ENCODE measurements at regions not wholly inside any gene's neighbourhood (a gene's known extent, or its start where the extent isn't known, plus 50 kb on each side); places are given as distances from the start of the nearest gene placed in this dataset.

DNA sequence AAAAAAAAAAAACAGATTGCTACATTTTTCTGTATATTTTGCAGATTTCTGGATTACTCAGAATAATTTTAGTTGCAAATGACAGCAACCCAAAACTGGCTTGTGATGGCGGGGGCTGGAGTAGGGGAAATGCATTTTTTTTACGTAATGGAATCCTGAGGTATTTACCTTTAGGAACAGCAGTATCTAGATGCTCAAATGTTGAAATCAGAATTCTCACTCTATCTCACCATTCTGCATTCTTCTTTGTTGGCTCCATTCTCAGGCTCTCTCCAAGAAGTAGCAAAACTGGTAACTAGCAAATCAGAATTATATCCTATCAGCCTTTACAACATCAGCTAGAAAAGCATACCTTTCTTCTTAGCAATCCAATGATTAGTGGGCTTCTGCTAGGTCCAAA is 554.3 kb downstream of the PRELID2 start:
- DNase-seq = no peak
- no peaks in the 10 kb centered on the region for H3K27me3 Mint-ChIP-seq
- H3K36me3 Mint-ChIP-seq = no peaks in the 10 kb centered on the region
- Histone ChIP-seq H3K4me3 (ENCODE audit: low read depth, low read length) (no peak overlapping the region), H3K9me3 (ENCODE audit: control insufficient read depth in 2 of 2, low read length in 2 of 2) (no peaks in the 10 kb centered on the region), H3K4me1 (ENCODE audit: control insufficient read depth, insufficient read depth, low read length, poor library complexity, severe bottlenecking) (no peaks in the 10 kb centered on the region), H3K36me3 (ENCODE audit: control insufficient read depth, insufficient read depth, low read length) (no peaks in the 10 kb centered on the region), H3K27ac (ENCODE audit: insufficient read depth, low read length, poor library complexity, severe bottlenecking) (no peak overlapping the region), H3K27me3 (ENCODE audit: control insufficient read depth, insufficient read depth, low read length) (no peaks in the 10 kb centered on the region)
- H3K9me3 Mint-ChIP-seq = peaks cover 0 to 7% (median 0%) of the 10 kb centered on the region in 7 donors
- no peak overlapping the region for H3K27ac Mint-ChIP-seq
- ATAC-seq (ENCODE audit: low read depth in 2 of 2) = no peak
- no peaks in the 10 kb centered on the region for H3K4me1 Mint-ChIP-seq
- no peak overlapping the region for H3K4me3 Mint-ChIP-seq

DNA sequence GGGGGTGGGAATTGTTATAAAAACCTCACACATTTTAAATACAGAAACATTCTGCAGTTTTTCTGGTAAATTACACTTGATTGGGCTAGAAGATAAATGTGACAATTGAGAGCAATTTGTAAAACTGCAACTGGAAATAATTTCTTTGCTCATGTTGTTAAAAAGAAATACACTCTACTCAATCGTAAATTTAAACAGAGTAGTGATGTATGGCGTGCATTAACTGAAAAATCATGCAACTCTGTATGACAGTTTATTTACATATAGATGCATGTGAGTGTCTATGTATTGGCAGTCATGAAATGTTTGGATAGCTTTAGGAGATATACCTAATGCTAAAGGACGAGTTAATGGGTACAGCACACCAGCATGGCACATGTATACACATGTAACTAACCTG is 554.9 kb downstream of the PRELID2 start:
- Histone ChIP-seq H3K4me3 (ENCODE audit: low read depth, low read length) (no peak overlapping the region), H3K4me1 (ENCODE audit: control insufficient read depth, insufficient read depth, low read length, poor library complexity, severe bottlenecking) (no peaks in the 10 kb centered on the region), H3K27ac (ENCODE audit: insufficient read depth, low read length, poor library complexity, severe bottlenecking) (no peak overlapping the region), H3K9me3 (ENCODE audit: control insufficient read depth in 2 of 2, low read length in 2 of 2) (no peaks in the 10 kb centered on the region), H3K27me3 (ENCODE audit: control insufficient read depth, insufficient read depth, low read length) (no peaks in the 10 kb centered on the region), H3K36me3 (ENCODE audit: control insufficient read depth, insufficient read depth, low read length) (no peaks in the 10 kb centered on the region)
- no peak for DNase-seq
- H3K4me1 Mint-ChIP-seq = no peaks in the 10 kb centered on the region
- no peak for ATAC-seq (ENCODE audit: low read depth in 2 of 2)
- H3K27ac Mint-ChIP-seq = no peak overlapping the region
- H3K9me3 Mint-ChIP-seq = peaks cover 0 to 7% (median 0%) of the 10 kb centered on the region in 7 donors
- H3K27me3 Mint-ChIP-seq = no peaks in the 10 kb centered on the region
- H3K4me3 Mint-ChIP-seq = no peak overlapping the region
- H3K36me3 Mint-ChIP-seq = no peaks in the 10 kb centered on the region

DNA sequence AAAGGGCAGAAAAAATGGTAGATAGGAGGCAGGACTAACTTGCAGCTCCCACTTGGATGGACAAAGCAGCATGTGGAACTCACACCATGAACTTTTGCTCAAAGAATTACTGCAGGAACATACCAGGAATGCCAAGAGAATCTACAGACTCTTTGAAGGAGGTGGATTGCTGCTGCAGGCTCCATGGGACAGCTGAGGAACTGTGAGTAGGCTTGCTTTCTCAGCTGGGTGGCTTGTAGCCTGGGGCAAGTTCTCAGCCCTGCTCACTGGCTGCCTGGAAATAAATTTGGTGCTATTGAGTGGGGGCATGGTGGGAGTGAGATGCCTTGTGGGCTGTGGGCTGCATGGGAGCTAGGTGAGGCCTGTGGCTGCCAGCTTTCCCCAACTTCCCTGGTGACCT is 574.5 kb downstream of the PRELID2 start:
- Histone ChIP-seq H3K9me3 (ENCODE audit: control insufficient read depth in 2 of 2, low read length in 2 of 2) (peaks cover 0 to 4% of the 10 kb centered on the region in 2 experiments), H3K27ac (ENCODE audit: insufficient read depth, low read length, poor library complexity, severe bottlenecking) (no peak overlapping the region), H3K36me3 (ENCODE audit: control insufficient read depth, insufficient read depth, low read length) (no peaks in the 10 kb centered on the region), H3K4me3 (ENCODE audit: low read depth, low read length) (no peak overlapping the region), H3K27me3 (ENCODE audit: control insufficient read depth, insufficient read depth, low read length) (no peaks in the 10 kb centered on the region), H3K4me1 (ENCODE audit: control insufficient read depth, insufficient read depth, low read length, poor library complexity, severe bottlenecking) (no peaks in the 10 kb centered on the region)
- Mint-ChIP-seq H3K9me3 (peaks cover 0 to 24% (median 5%) of the 10 kb centered on the region in 7 donors), H3K4me3 (no peak overlapping the region), H3K27ac (no peak overlapping the region), H3K4me1 (no peaks in the 10 kb centered on the region), H3K27me3 (no peaks in the 10 kb centered on the region), H3K36me3 (no peaks in the 10 kb centered on the region)
- no peak for DNase-seq
- no peak for ATAC-seq (ENCODE audit: low read depth in 2 of 2)

DNA sequence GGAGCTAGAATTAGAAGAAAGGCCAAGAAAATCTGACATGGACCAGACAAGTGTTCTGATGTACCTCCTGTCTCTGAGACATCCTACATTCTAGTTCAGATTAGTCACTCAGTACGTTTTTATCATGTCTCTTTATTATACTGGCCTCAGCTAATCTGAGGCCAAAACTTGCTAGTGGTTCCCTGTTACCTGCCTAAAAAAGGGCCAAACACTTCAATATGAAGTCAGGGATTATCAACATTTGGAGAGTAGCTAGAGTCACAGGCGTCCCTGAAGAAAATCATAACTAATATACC is 587.4 kb downstream of the PRELID2 start:
- no peaks in the 10 kb centered on the region for H3K4me1 ChIP-seq (ENCODE audit: control insufficient read depth, insufficient read depth, low read length, poor library complexity, severe bottlenecking)
- Mint-ChIP-seq H3K27ac (no peak overlapping the region), H3K27me3 (peaks cover 4% of the 10 kb centered on the region), H3K9me3 (peaks cover 0 to 4% (median 0%) of the 10 kb centered on the region in 7 donors), H3K36me3 (no peaks in the 10 kb centered on the region), H3K4me3 (no peak overlapping the region), H3K4me1 (no peaks in the 10 kb centered on the region)
- H3K4me3 ChIP-seq (ENCODE audit: low read depth, low read length) = no peak overlapping the region
- H3K9me3 ChIP-seq (ENCODE audit: control insufficient read depth in 2 of 2, low read length in 2 of 2) = no peaks in the 10 kb centered on the region
- no peaks in the 10 kb centered on the region for H3K27me3 ChIP-seq (ENCODE audit: control insufficient read depth, insufficient read depth, low read length)
- ATAC-seq (ENCODE audit: low read depth in 2 of 2) = no peak
- H3K36me3 ChIP-seq (ENCODE audit: control insufficient read depth, insufficient read depth, low read length) = no peaks in the 10 kb centered on the region
- H3K27ac ChIP-seq (ENCODE audit: insufficient read depth, low read length, poor library complexity, severe bottlenecking) = no peak overlapping the region
- no peak for DNase-seq

DNA sequence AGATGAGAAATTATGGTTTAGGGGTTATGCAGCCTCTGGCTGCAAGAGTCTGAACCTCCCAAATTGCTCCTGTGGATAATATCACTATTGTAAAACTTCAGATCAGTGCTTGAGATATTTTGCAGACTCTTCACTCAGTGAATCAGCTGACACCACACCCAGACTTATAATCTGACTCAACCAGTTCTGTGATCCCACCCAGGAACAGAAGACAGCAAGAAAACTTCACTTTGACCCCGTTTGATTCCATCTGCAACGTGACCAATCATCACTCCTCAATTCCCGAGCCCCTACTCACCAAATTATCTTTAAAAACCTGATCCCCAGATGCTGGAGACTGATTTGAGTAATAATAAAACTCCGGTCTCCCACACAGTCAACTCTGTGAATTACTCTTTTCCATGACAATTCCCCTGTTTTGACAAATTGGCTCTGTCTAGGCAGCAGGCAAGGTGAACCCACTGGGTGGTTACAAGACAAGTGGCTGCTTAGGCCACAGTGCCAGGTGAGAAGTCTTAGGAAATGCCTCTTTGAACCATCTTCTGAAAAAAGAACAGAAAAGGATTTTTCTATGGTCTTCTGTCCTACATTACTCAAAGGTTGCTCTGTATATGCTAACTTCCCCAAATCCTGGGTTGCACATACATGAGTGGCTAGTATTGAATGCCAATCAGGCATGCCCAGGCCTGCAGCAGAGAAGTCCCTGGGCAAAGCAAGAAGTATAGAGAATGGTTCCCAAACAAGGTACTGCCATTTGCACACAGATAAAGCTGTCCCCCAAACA is 588.0 kb downstream of the PRELID2 start:
- Mint-ChIP-seq H3K27me3 (peaks cover 4% of the 10 kb centered on the region), H3K36me3 (no peaks in the 10 kb centered on the region), H3K9me3 (peaks cover 0 to 4% (median 0%) of the 10 kb centered on the region in 7 donors), H3K27ac (no peak overlapping the region), H3K4me3 (no peak overlapping the region), H3K4me1 (no peaks in the 10 kb centered on the region)
- H3K9me3 ChIP-seq (ENCODE audit: control insufficient read depth in 2 of 2, low read length in 2 of 2) = no peaks in the 10 kb centered on the region
- no peaks in the 10 kb centered on the region for H3K36me3 ChIP-seq (ENCODE audit: control insufficient read depth, insufficient read depth, low read length)
- no peak for ATAC-seq (ENCODE audit: low read depth in 2 of 2)
- DNase-seq = no peak
- H3K27ac ChIP-seq (ENCODE audit: insufficient read depth, low read length, poor library complexity, severe bottlenecking) = no peak overlapping the region
- H3K27me3 ChIP-seq (ENCODE audit: control insufficient read depth, insufficient read depth, low read length) = no peaks in the 10 kb centered on the region
- H3K4me1 ChIP-seq (ENCODE audit: control insufficient read depth, insufficient read depth, low read length, poor library complexity, severe bottlenecking) = no peaks in the 10 kb centered on the region
- H3K4me3 ChIP-seq (ENCODE audit: low read depth, low read length) = no peak overlapping the region

DNA sequence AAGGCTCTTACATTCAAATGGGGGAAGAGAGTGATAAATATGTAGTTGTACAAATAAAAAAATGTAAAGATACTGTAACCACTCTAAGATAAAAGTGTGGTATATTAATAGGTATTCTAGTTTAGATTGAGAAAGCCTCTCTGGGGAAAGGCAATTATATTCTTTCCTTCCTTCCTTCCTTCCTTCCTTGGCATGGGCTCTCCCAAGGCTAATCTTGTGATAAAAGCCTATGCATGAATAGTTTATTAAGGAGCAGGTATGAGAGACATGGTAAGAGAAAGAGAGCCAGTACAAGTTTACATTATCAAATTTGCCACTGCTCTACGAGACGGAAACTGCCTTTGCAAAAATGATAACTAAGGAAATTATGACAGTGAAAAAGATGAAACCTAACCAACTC is 588.8 kb downstream of the PRELID2 start:
- Histone ChIP-seq H3K27ac (ENCODE audit: insufficient read depth, low read length, poor library complexity, severe bottlenecking) (no peak overlapping the region), H3K36me3 (ENCODE audit: control insufficient read depth, insufficient read depth, low read length) (no peaks in the 10 kb centered on the region), H3K9me3 (ENCODE audit: control insufficient read depth in 2 of 2, low read length in 2 of 2) (no peaks in the 10 kb centered on the region), H3K4me3 (ENCODE audit: low read depth, low read length) (no peak overlapping the region), H3K27me3 (ENCODE audit: control insufficient read depth, insufficient read depth, low read length) (no peaks in the 10 kb centered on the region), H3K4me1 (ENCODE audit: control insufficient read depth, insufficient read depth, low read length, poor library complexity, severe bottlenecking) (no peaks in the 10 kb centered on the region)
- Mint-ChIP-seq H3K27me3 (peaks cover 4% of the 10 kb centered on the region), H3K4me3 (no peak overlapping the region), H3K4me1 (no peaks in the 10 kb centered on the region), H3K9me3 (peaks cover 0 to 4% (median 0%) of the 10 kb centered on the region in 7 donors), H3K36me3 (no peaks in the 10 kb centered on the region), H3K27ac (no peak overlapping the region)
- DNase-seq = no peak
- ATAC-seq (ENCODE audit: low read depth in 2 of 2) = no peak

DNA sequence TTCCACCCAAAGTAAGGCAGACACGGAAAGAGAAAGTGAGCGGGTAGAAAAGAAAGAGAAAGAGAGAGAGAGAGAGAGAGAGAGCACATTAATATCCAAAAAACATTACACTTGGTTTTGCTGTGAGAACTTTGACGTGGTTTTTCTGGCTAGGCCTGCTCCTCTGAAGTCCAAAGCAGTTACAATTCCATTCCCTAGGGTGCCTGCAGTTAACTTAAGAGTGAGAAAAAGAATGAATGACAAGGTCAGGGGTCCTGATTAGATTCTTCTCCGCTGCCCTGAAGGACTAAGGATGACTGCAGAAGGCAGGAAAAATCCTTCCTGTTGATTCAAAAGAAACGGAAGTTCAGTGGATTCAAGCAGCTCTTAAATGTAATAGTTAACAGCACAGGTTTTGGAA is 589.8 kb downstream of the PRELID2 start:
- no peak for ATAC-seq (ENCODE audit: low read depth in 2 of 2)
- H3K27me3 Mint-ChIP-seq = peaks cover 4% of the 10 kb centered on the region
- no peaks in the 10 kb centered on the region for H3K4me1 Mint-ChIP-seq

DNA sequence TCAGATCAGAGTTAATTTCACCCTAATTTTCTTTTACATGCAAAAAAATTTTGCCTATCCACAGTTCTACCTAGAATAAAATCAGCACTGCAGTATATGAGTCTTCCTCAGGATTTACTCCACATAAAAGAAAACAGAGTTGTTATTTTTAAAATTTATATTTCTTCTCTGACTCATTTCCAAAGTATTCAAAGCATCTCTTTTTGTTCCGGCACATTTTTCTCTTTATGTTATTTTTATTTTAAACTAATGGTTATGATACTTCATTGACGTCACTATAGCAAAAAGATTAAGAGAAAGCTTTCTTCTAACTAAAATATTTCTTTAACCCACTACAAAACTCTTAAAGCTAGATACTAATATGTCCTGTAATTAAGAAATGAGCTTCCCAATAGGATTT is 590.4 kb downstream of the PRELID2 start:
- H3K4me1 ChIP-seq (ENCODE audit: control insufficient read depth, insufficient read depth, low read length, poor library complexity, severe bottlenecking) = no peaks in the 10 kb centered on the region
- Mint-ChIP-seq H3K4me1 (no peaks in the 10 kb centered on the region), H3K4me3 (no peak overlapping the region), H3K27me3 (peaks cover 4% of the 10 kb centered on the region), H3K9me3 (peaks cover 0 to 4% (median 0%) of the 10 kb centered on the region in 7 donors), H3K36me3 (no peaks in the 10 kb centered on the region), H3K27ac (no peak overlapping the region)
- ATAC-seq (ENCODE audit: low read depth in 2 of 2) (no peak), DNase-seq (no peak)
- H3K4me3 ChIP-seq (ENCODE audit: low read depth, low read length) = no peak overlapping the region
- no peaks in the 10 kb centered on the region for H3K9me3 ChIP-seq (ENCODE audit: control insufficient read depth in 2 of 2, low read length in 2 of 2)
- no peaks in the 10 kb centered on the region for H3K27me3 ChIP-seq (ENCODE audit: control insufficient read depth, insufficient read depth, low read length)
- no peaks in the 10 kb centered on the region for H3K36me3 ChIP-seq (ENCODE audit: control insufficient read depth, insufficient read depth, low read length)
- no peak overlapping the region for H3K27ac ChIP-seq (ENCODE audit: insufficient read depth, low read length, poor library complexity, severe bottlenecking)

More for the DNA sequence above, 589.8 kb downstream of the PRELID2 start:
- H3K4me3 Mint-ChIP-seq = no peak overlapping the region
- DNase-seq = no peak
- Histone ChIP-seq H3K27ac (ENCODE audit: insufficient read depth, low read length, poor library complexity, severe bottlenecking) (no peak overlapping the region), H3K36me3 (ENCODE audit: control insufficient read depth, insufficient read depth, low read length) (no peaks in the 10 kb centered on the region), H3K27me3 (ENCODE audit: control insufficient read depth, insufficient read depth, low read length) (no peaks in the 10 kb centered on the region), H3K4me3 (ENCODE audit: low read depth, low read length) (no peak overlapping the region), H3K9me3 (ENCODE audit: control insufficient read depth in 2 of 2, low read length in 2 of 2) (no peaks in the 10 kb centered on the region), H3K4me1 (ENCODE audit: control insufficient read depth, insufficient read depth, low read length, poor library complexity, severe bottlenecking) (no peaks in the 10 kb centered on the region)
- peaks cover 0 to 4% (median 0%) of the 10 kb centered on the region in 7 donors for H3K9me3 Mint-ChIP-seq
- no peaks in the 10 kb centered on the region for H3K36me3 Mint-ChIP-seq
- H3K27ac Mint-ChIP-seq = no peak overlapping the region
